AG09319 (cell line): ENCODE measurements at regions not wholly inside any gene's neighbourhood (a gene's known extent, or its start where the extent isn't known, plus 50 kb on each side); places are given as distances from the start of the nearest gene placed in this dataset.

Source experiments
- DNase-seq: peaks from one replicate; pipeline ENCODE4 v3.0.0-alpha.2; 2010; ENCODE audit warnings: low read depth; ENCODE audit errors: extremely low read depth
- CTCF ChIP-seq: IDR thresholded peaks from 2 replicates; pipeline ENCODE4 v1.5.1; 2011; ENCODE audit warnings: low read depth, mild to moderate bottlenecking, inconsistent platforms, low read length, moderate library complexity

- no peak for DNase-seq
- TF ChIP-seq CTCF = no peak
Measured at GRCh38 chr5:172581315-172581714, 59.7 kb upstream of the NEURL1B start.

GRCh38 chr5:172579403-172579990 is 61.6 kb upstream of the NEURL1B start:
- no peak for TF ChIP-seq CTCF

GRCh38 chr5:172577267-172577909 is 63.7 kb upstream of the NEURL1B start:
- TF ChIP-seq CTCF = no peak
- DNase-seq = no peak

More at GRCh38 chr5:172579403-172579990, 61.6 kb upstream of the NEURL1B start:
- no peak for DNase-seq

- DNase-seq = no peak
- no peak for TF ChIP-seq CTCF
Measured at GRCh38 chr5:172575816-172576545, 65.1 kb upstream of the NEURL1B start.

GRCh38 chr5:172575416-172575815 is 65.6 kb upstream of the NEURL1B start:
- no peak for TF ChIP-seq CTCF
- no peak for DNase-seq

GRCh38 chr5:172574871-172575223 is 66.2 kb upstream of the NEURL1B start:
- TF ChIP-seq CTCF = no peak
- DNase-seq = no peak
